ENCODE measurements at regions not wholly inside any gene's neighbourhood (a gene's known extent, or its start where the extent isn't known, plus 50 kb on each side); places are given as distances from the start of the nearest gene placed in this dataset.

- H3K27me3 ChIP-seq (ENCODE audit: low read length), result peaks cover 24% of the 10 kb centered on the region
- ChIA-PET CTCF (no interaction called here), POLR2A (ENCODE audit: unreplicated experiment) (no interaction called here)
- intact Hi-C loops (cut with micrococcal nuclease), result no loop called here
- H3K9me2 ChIP-seq (replicated peaks; ENCODE audit: low read length), result no peaks in the 10 kb centered on the region
- no peaks in the 10 kb centered on the region for H3K9me3 ChIP-seq (ENCODE audit: low read length)
- H3K36me3 ChIP-seq (ENCODE audit: low read depth, low read length), result no peaks in the 10 kb centered on the region
- no peak overlapping the region for H3K4me3 ChIP-seq (ENCODE audit: low read length)
- no peak overlapping the region for H3K27ac ChIP-seq (ENCODE audit: low read length)
- TF ChIP-seq EZH2phosphoT487 (IDR thresholded peaks at IDR 0.05; ENCODE audit: borderline replicate concordance, low read length) (no peak), CTCF (conservative IDR thresholded peaks at IDR 0.05; ENCODE audit: low read depth, low read length) (no peak), EZH2 (IDR thresholded peaks at IDR 0.05; ENCODE audit: low read length, unreplicated experiment) (no peak)
- no peak overlapping the region for H3K9ac ChIP-seq (ENCODE audit: low read length)
- no peak overlapping the region for H3K4me2 ChIP-seq (ENCODE audit: low read length)
- H3F3A ChIP-seq (ENCODE audit: low read length, unreplicated experiment), result no peaks in the 10 kb centered on the region
- BruUV-seq (replicated peaks), result no TSS peak
- peak; percentile 20 for DNase-seq
- no peak overlapping the region for H2AFZ ChIP-seq (ENCODE audit: low read length)
- H3K4me1 ChIP-seq (ENCODE audit: insufficient read depth, low read length), result no peaks in the 10 kb centered on the region
- no peaks in the 10 kb centered on the region for H3K79me2 ChIP-seq (ENCODE audit: low read length)
- no peak for ATAC-seq
- H4K20me1 ChIP-seq (ENCODE audit: low read length), result no peaks in the 10 kb centered on the region
Measured at GRCh38 chr11:11777897-11778296, 63.9 kb upstream of the USP47 start.

GRCh38 chr11:11776714-11777113 lies 65.1 kb upstream of the USP47 start:
- ChIA-PET CTCF (no interaction called here), POLR2A (ENCODE audit: unreplicated experiment) (interaction anchor here (0.6 kb wide), 1 partner anchor 16 kb away, joined by 3 read pairs; no protein-coding TSS in a partner anchor)
- Histone ChIP-seq H3K9ac (ENCODE audit: low read length) (no peak overlapping the region), H3F3A (ENCODE audit: low read length, unreplicated experiment) (no peaks in the 10 kb centered on the region), H3K9me2 (replicated peaks; ENCODE audit: low read length) (no peaks in the 10 kb centered on the region), H3K27me3 (ENCODE audit: low read length) (peaks cover 24% of the 10 kb centered on the region), H4K20me1 (ENCODE audit: low read length) (no peaks in the 10 kb centered on the region), H3K9me3 (ENCODE audit: low read length) (no peaks in the 10 kb centered on the region), H3K27ac (ENCODE audit: low read length) (no peak overlapping the region), H3K4me2 (ENCODE audit: low read length) (no peak overlapping the region), H3K4me1 (ENCODE audit: insufficient read depth, low read length) (no peaks in the 10 kb centered on the region), H3K36me3 (ENCODE audit: low read depth, low read length) (no peaks in the 10 kb centered on the region), H3K4me3 (ENCODE audit: low read length) (no peak overlapping the region), H2AFZ (ENCODE audit: low read length) (no peak overlapping the region), H3K79me2 (ENCODE audit: low read length) (no peaks in the 10 kb centered on the region)
- BruUV-seq (replicated peaks), result no TSS peak
- DNase-seq (no peak), ATAC-seq (no peak)
- TF ChIP-seq CTCF (conservative IDR thresholded peaks at IDR 0.05; ENCODE audit: low read depth, low read length) (no peak), EZH2phosphoT487 (IDR thresholded peaks at IDR 0.05; ENCODE audit: borderline replicate concordance, low read length) (no peak), EZH2 (IDR thresholded peaks at IDR 0.05; ENCODE audit: low read length, unreplicated experiment) (no peak)
- intact Hi-C loops (cut with micrococcal nuclease), result no loop called here

DNA sequence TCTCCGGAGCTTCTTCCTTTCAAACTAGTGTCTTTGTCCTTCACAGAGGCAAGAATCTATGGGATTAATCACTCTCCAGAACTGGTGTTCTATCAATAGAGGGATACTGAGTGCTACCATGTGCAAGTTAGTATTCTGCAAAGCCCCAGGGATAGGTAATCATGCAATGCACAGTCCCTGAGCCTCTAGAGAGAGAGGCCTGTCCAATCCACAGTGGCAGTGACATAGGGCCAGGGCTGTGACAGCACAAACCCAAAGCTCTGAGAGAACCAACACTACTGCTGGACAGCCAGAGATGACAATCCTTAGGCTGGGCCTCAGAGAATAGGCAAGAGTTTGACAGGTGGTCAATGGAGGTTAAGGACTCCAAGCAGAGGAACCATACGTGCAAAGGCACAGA lies 66.8 kb upstream of the USP47 start:
- Histone ChIP-seq H3K27ac (ENCODE audit: low read length) (no peak overlapping the region), H3K9me2 (replicated peaks; ENCODE audit: low read length) (no peaks in the 10 kb centered on the region), H3K27me3 (ENCODE audit: low read length) (peaks cover 23% of the 10 kb centered on the region), H3K4me1 (ENCODE audit: insufficient read depth, low read length) (no peaks in the 10 kb centered on the region), H3K36me3 (ENCODE audit: low read depth, low read length) (no peaks in the 10 kb centered on the region), H3K9me3 (ENCODE audit: low read length) (no peaks in the 10 kb centered on the region), H2AFZ (ENCODE audit: low read length) (no peak overlapping the region), H3F3A (ENCODE audit: low read length, unreplicated experiment) (no peaks in the 10 kb centered on the region), H3K4me3 (ENCODE audit: low read length) (no peak overlapping the region), H3K9ac (ENCODE audit: low read length) (no peak overlapping the region), H4K20me1 (ENCODE audit: low read length) (no peaks in the 10 kb centered on the region), H3K79me2 (ENCODE audit: low read length) (no peaks in the 10 kb centered on the region), H3K4me2 (ENCODE audit: low read length) (no peak overlapping the region)
- no peak for TF ChIP-seq EZH2phosphoT487 (IDR thresholded peaks at IDR 0.05; ENCODE audit: borderline replicate concordance, low read length)
- no peak for TF ChIP-seq CTCF (conservative IDR thresholded peaks at IDR 0.05; ENCODE audit: low read depth, low read length)
- TF ChIP-seq EZH2 (IDR thresholded peaks at IDR 0.05; ENCODE audit: low read length, unreplicated experiment), result no peak
- no TSS peak for BruUV-seq (replicated peaks)
- DNase-seq (no peak), ATAC-seq (no peak)
- CTCF ChIA-PET, result no interaction called here
- POLR2A ChIA-PET (ENCODE audit: unreplicated experiment), result no interaction called here
- intact Hi-C loops (cut with micrococcal nuclease), result no loop called here
